Neural cell (in vitro differentiated cells): ENCODE measurements at regions not wholly inside any gene's neighbourhood (a gene's known extent, or its start where the extent isn't known, plus 50 kb on each side); places are given as distances from the start of the nearest gene placed in this dataset.
"Not testable (repeated sequence)": the region's sequence is repeated elsewhere in the genome, so short reads cannot be mapped to it uniquely, and the experiment has no call there.

Experiments used
- H2AFZ ChIP-seq: fragments of 200-600, 300-800 bp; sonication (generic), shearing (Covaris generic); 2 replicates; pipeline ENCODE4 v1.6.0; 2014; ENCODE audit warnings: low read depth, mild to moderate bottlenecking, antibody characterized with exemption, low read length, moderate library complexity
- H3F3A ChIP-seq: fragments of 200-600 bp; shearing (Covaris generic); 2 replicates; pipeline ENCODE4 v1.6.1; 2016; ENCODE audit warnings: mild to moderate bottlenecking, moderate library complexity, mixed read lengths, antibody characterized with exemption, low read length; ENCODE audit not compliant: insufficient read depth, poor library complexity, severe bottlenecking
- H3K27ac ChIP-seq: fragments of 200-600, 300-800 bp; sonication (generic), shearing (Covaris generic); 2 replicates; pipeline ENCODE4 v1.5.1; 2014; ENCODE audit warnings: mild to moderate bottlenecking, low read length, moderate library complexity
- H3K27me3 ChIP-seq: fragments of 300-800, 200-600 bp; sonication (generic), shearing (Covaris generic); 2 replicates; pipeline ENCODE4 v1.6.0; 2014; ENCODE audit warnings: mild to moderate bottlenecking, low read depth, low read length, moderate library complexity; ENCODE audit not compliant: insufficient read depth
- H3K36me3 ChIP-seq: fragments of 300-800, 200-600 bp; sonication (generic), shearing (Covaris generic); 2 replicates; pipeline ENCODE4 v1.5.1; 2014; ENCODE audit warnings: mild to moderate bottlenecking, antibody characterized with exemption, low read length, moderate library complexity; ENCODE audit not compliant: insufficient read depth
- H3K4me2 ChIP-seq: fragments of 300-800, 200-600 bp; sonication (generic), shearing (Covaris generic); 2 replicates; pipeline ENCODE4 v1.6.0; 2014; ENCODE audit warnings: mild to moderate bottlenecking, low read length
- H3K4me3 ChIP-seq: fragments of 300-800, 200-600 bp; sonication (generic), shearing (Covaris generic); 2 replicates; pipeline ENCODE4 v1.5.1; 2014; ENCODE audit warnings: mild to moderate bottlenecking, low read length, moderate library complexity
- H3K79me2 ChIP-seq: fragments of 200-600 bp; shearing (Covaris generic); replicated peaks from 2 replicates; pipeline ENCODE4 v1.6.0; 2014; ENCODE audit warnings: mild to moderate bottlenecking, low read length, moderate library complexity; ENCODE audit not compliant: insufficient read depth
- H3K9ac ChIP-seq: fragments of 300-800, 200-600 bp; sonication (generic), shearing (Covaris generic); 2 replicates; pipeline ENCODE4 v1.6.1; 2016; ENCODE audit warnings: mild to moderate bottlenecking, low read length, mixed read lengths
- H3K9me2 ChIP-seq: fragments of 200-600 bp; shearing (Covaris generic); 2 replicates; pipeline ENCODE4 v1.6.1; 2016; ENCODE audit warnings: mild to moderate bottlenecking, low read length, mixed read lengths; ENCODE audit not compliant: insufficient read depth
- H3K9me3 ChIP-seq: fragments of 200-600, 300-800 bp; sonication (generic), shearing (Covaris generic); 2 replicates; pipeline ENCODE4 v1.6.1; 2016; ENCODE audit warnings: mild to moderate bottlenecking, mixed run types, low read length, moderate library complexity, mixed read lengths
- H4K20me1 ChIP-seq: fragments of 200-600 bp; shearing (Covaris generic); 2 replicates; pipeline ENCODE4 v1.6.1; 2016; ENCODE audit warnings: mild to moderate bottlenecking, mixed run types; ENCODE audit not compliant: insufficient read depth
- CTCF ChIP-seq: fragments of 450-650 bp; IDR thresholded peaks from 2 replicates; pipeline ENCODE4 v1.5.1; 2014; ENCODE audit warnings: antibody characterized with exemption, mild to moderate bottlenecking, moderate library complexity; ENCODE audit not compliant: poor library complexity, severe bottlenecking
- EP300 ChIP-seq: fragments of 450-650 bp; conservative IDR thresholded peaks from 2 replicates; pipeline ENCODE4 v1.6.1; 2014; ENCODE audit warnings: antibody characterized with exemption, mild to moderate bottlenecking, moderate library complexity; ENCODE audit not compliant: poor library complexity, severe bottlenecking
- EZH2 ChIP-seq: fragments of 200-600, 300-800 bp; shearing (Covaris generic), sonication (generic); IDR thresholded peaks from 2 replicates; pipeline ENCODE4 v1.6.1; 2014; ENCODE audit warnings: antibody characterized with exemption, low read length, borderline replicate concordance, mild to moderate bottlenecking; ENCODE audit not compliant: insufficient read depth, poor library complexity, severe bottlenecking
- MXI1 ChIP-seq: fragments of 450-650 bp; conservative IDR thresholded peaks from 2 replicates; pipeline ENCODE4 v1.6.1; 2014; ENCODE audit warnings: antibody characterized with exemption, mild to moderate bottlenecking; ENCODE audit not compliant: poor library complexity, severe bottlenecking
- POLR2AphosphoS5 ChIP-seq: IDR thresholded peaks from 2 replicates; pipeline ENCODE4 v1.6.1; 2012
- RAD21 ChIP-seq: fragments of 450-650 bp; conservative IDR thresholded peaks from 2 replicates; pipeline ENCODE4 v1.6.1; 2014; ENCODE audit warnings: antibody characterized with exemption, mild to moderate bottlenecking, moderate library complexity
- REST ChIP-seq: IDR thresholded peaks from 2 replicates; pipeline ENCODE4 v1.6.1; 2012; ENCODE audit warnings: borderline replicate concordance
- SMC3 ChIP-seq: fragments of 450-650 bp; conservative IDR thresholded peaks from 2 replicates; pipeline ENCODE4 v1.6.1; 2014; ENCODE audit warnings: antibody characterized with exemption, mild to moderate bottlenecking, moderate library complexity; ENCODE audit not compliant: poor library complexity
- TAF1 ChIP-seq: IDR thresholded peaks from 2 replicates; pipeline ENCODE4 v1.6.1; 2012; ENCODE audit warnings: low read depth

GRCh38 chr3:75372964-75373363 lies 291.2 kb upstream of the FRG2C start:
- not testable (repeated sequence) for H3K79me2 ChIP-seq, H3K9me2 ChIP-seq, H4K20me1 ChIP-seq, H3K36me3 ChIP-seq, H3K4me3 ChIP-seq, H3K9ac ChIP-seq, H3K9me3 ChIP-seq, H3K4me2 ChIP-seq, H3K27ac ChIP-seq, H3F3A ChIP-seq, H3K27me3 ChIP-seq, H2AFZ ChIP-seq

DNA sequence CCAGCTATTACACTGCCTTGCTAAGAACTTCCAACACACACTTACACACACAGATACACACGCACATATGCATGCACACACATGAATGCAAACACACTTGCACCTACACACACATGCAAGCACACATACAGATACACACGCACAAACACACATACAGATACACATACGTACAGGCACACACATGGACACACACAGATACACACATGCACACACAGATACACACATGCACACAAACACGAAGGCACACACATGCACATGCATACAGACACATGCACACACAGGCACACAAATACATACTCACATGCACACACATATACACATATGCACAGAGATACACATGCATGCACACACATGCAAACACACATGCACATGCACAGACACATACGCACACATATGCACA lies 284.3 kb upstream of the FRG2C start:
- not testable (repeated sequence) for H2AFZ ChIP-seq, H3F3A ChIP-seq, H3K36me3 ChIP-seq, H3K27ac ChIP-seq, H3K4me3 ChIP-seq, H3K4me2 ChIP-seq, H3K9ac ChIP-seq, H3K79me2 ChIP-seq, H4K20me1 ChIP-seq, H3K9me2 ChIP-seq, H3K9me3 ChIP-seq, H3K27me3 ChIP-seq

GRCh38 chr3:75380276-75380771 lies 283.8 kb upstream of the FRG2C start:
- H3K79me2 ChIP-seq: no peaks in the 10 kb centered on the region
- no peaks in the 10 kb centered on the region for H4K20me1 ChIP-seq
- TF ChIP-seq REST (no peak), POLR2AphosphoS5 (no peak), SMC3 (no peak), MXI1 (no peak), TAF1 (no peak), EZH2 (no peak), RAD21 (no peak), EP300 (no peak), CTCF (no peak)
- H3K9me2 ChIP-seq: no peaks in the 10 kb centered on the region
- no peak overlapping the region for H3K9ac ChIP-seq
- no peaks in the 10 kb centered on the region for H3F3A ChIP-seq
- H3K4me3 ChIP-seq: no peak overlapping the region
- no peak overlapping the region for H3K27ac ChIP-seq
- H2AFZ ChIP-seq: no peak overlapping the region
- H3K36me3 ChIP-seq: no peaks in the 10 kb centered on the region
- H3K27me3 ChIP-seq: no peaks in the 10 kb centered on the region
- no peaks in the 10 kb centered on the region for H3K9me3 ChIP-seq
- no peak overlapping the region for H3K4me2 ChIP-seq

GRCh38 chr3:75384016-75384415 lies 280.1 kb upstream of the FRG2C start:
- not testable (repeated sequence) for H3K9me3 ChIP-seq, H3F3A ChIP-seq, H3K27ac ChIP-seq, H3K9me2 ChIP-seq, H3K79me2 ChIP-seq, H4K20me1 ChIP-seq, H3K36me3 ChIP-seq, H3K27me3 ChIP-seq, H2AFZ ChIP-seq, H3K4me2 ChIP-seq, H3K9ac ChIP-seq, H3K4me3 ChIP-seq

DNA sequence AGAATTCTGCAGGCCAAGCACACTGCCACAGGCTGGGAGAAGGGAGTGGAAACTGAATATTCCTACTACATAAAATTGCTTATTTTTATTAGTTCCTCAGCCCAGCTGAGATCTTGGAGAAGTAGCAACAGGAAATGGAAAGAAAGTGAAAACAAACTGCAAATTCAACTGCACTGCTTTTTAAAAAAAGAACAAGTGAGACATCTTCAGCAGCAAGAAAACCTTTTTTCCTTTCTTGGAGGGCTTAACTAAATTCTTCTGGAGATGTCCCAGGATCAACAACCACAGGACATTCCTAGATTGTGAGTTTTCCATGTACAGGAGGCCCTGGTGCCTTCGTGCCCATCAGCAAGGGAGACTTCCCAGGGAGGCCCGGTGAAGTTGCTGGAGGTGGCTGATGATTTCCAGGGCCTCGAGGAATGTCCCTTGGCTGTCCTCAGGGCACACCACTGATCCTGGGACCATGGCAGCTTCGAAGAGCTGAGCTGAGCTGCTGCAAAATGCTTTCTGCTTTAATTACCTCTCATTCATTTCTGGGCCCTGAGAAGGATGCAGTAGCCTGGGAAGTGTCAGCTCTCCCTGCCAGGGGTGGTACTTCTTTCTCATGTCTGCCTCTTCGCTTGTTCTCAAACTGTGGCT lies 275.5 kb upstream of the FRG2C start:
- H3K27ac ChIP-seq, H3K4me3 ChIP-seq, H3K9ac ChIP-seq, H3K27me3 ChIP-seq, H2AFZ ChIP-seq, H3K9me2 ChIP-seq, H3K79me2 ChIP-seq, H3F3A ChIP-seq, H3K4me2 ChIP-seq, H3K36me3 ChIP-seq, H3K9me3 ChIP-seq, H4K20me1 ChIP-seq: not testable (repeated sequence)
